ENCODE measurements at regions not wholly inside any gene's neighbourhood (a gene's known extent, or its start where the extent isn't known, plus 50 kb on each side); places are given as distances from the start of the nearest gene placed in this dataset.

- TF ChIP-seq EZH2 (IDR thresholded peaks at IDR 0.05; ENCODE audit: insufficient read depth, poor library complexity, severe bottlenecking) (no peak), EZH2phosphoT487 (IDR thresholded peaks at IDR 0.05; ENCODE audit: insufficient read depth, low read depth) (no peak)
Observed at GRCh38 chrY:12357204-12357603, 343.8 kb upstream of the USP9Y start.

Measured in GM23248 (cell line).